ENCODE measurements at regions not wholly inside any gene's neighbourhood (a gene's known extent, or its start where the extent isn't known, plus 50 kb on each side); places are given as distances from the start of the nearest gene placed in this dataset.

GRCh38 chr6:10237298-10238038 is 177.4 kb downstream of the TFAP2A start:
- Mint-ChIP-seq H3K9me3 (no peaks in the 10 kb centered on the region), H3K4me1 (no peaks in the 10 kb centered on the region), H3K36me3 (ENCODE audit: low read depth) (no peaks in the 10 kb centered on the region), H3K4me3 (no peak overlapping the region), H3K27me3 (no peaks in the 10 kb centered on the region), H3K27ac (no peak overlapping the region)
- no peak for ATAC-seq (replicated peaks)

GRCh38 chr6:10235344-10235743 is 179.5 kb downstream of the TFAP2A start:
- H3K36me3 Mint-ChIP-seq (ENCODE audit: low read depth): no peaks in the 10 kb centered on the region
- H3K27me3 Mint-ChIP-seq: no peaks in the 10 kb centered on the region
- no peak overlapping the region for H3K4me3 Mint-ChIP-seq
- H3K9me3 Mint-ChIP-seq: no peaks in the 10 kb centered on the region
- no peak for ATAC-seq (replicated peaks)
- H3K4me1 Mint-ChIP-seq: no peaks in the 10 kb centered on the region
- no peak overlapping the region for H3K27ac Mint-ChIP-seq

- no peak overlapping the region for H3K27ac Mint-ChIP-seq
- no peak for ATAC-seq (replicated peaks)
- H3K9me3 Mint-ChIP-seq: peaks cover 8% of the 10 kb centered on the region
- H3K27me3 Mint-ChIP-seq: peaks cover 3% of the 10 kb centered on the region
- no peaks in the 10 kb centered on the region for H3K4me1 Mint-ChIP-seq
- H3K36me3 Mint-ChIP-seq (ENCODE audit: low read depth): no peaks in the 10 kb centered on the region
- H3K4me3 Mint-ChIP-seq: no peak overlapping the region
These were observed 184.3 kb downstream of the TFAP2A start for GRCh38 chr6:10230531-10230930.

GRCh38 chr6:10223841-10224240 is 191.0 kb downstream of the TFAP2A start:
- peaks cover 3% of the 10 kb centered on the region for H3K27me3 Mint-ChIP-seq
- H3K4me3 Mint-ChIP-seq: no peak overlapping the region
- H3K36me3 Mint-ChIP-seq (ENCODE audit: low read depth): no peaks in the 10 kb centered on the region
- H3K9me3 Mint-ChIP-seq: peaks cover 10% of the 10 kb centered on the region
- no peak for ATAC-seq (replicated peaks)
- no peaks in the 10 kb centered on the region for H3K4me1 Mint-ChIP-seq
- H3K27ac Mint-ChIP-seq: no peak overlapping the region

- Mint-ChIP-seq H3K36me3 (ENCODE audit: low read depth) (no peaks in the 10 kb centered on the region), H3K4me3 (no peak overlapping the region), H3K4me1 (no peaks in the 10 kb centered on the region), H3K27ac (no peak overlapping the region), H3K27me3 (peaks cover 3% of the 10 kb centered on the region), H3K9me3 (peaks cover 8% of the 10 kb centered on the region)
- no peak for ATAC-seq (replicated peaks)
These were observed 193.7 kb downstream of the TFAP2A start for GRCh38 chr6:10221178-10221577.

- Mint-ChIP-seq H3K4me3 (no peak overlapping the region), H3K27ac (no peak overlapping the region), H3K36me3 (ENCODE audit: low read depth) (no peaks in the 10 kb centered on the region), H3K27me3 (no peaks in the 10 kb centered on the region), H3K4me1 (no peaks in the 10 kb centered on the region), H3K9me3 (no peaks in the 10 kb centered on the region)
- ATAC-seq (replicated peaks): no peak
These were observed 195.4 kb downstream of the TFAP2A start for GRCh38 chr6:10219510-10219909.

GRCh38 chr6:10217111-10217510 is 197.8 kb downstream of the TFAP2A start:
- no peak overlapping the region for H3K4me3 Mint-ChIP-seq
- no peaks in the 10 kb centered on the region for H3K36me3 Mint-ChIP-seq (ENCODE audit: low read depth)
- no peak overlapping the region for H3K27ac Mint-ChIP-seq
- H3K27me3 Mint-ChIP-seq: no peaks in the 10 kb centered on the region
- H3K4me1 Mint-ChIP-seq: no peaks in the 10 kb centered on the region
- no peaks in the 10 kb centered on the region for H3K9me3 Mint-ChIP-seq
- no peak for ATAC-seq (replicated peaks)

- Mint-ChIP-seq H3K27me3 (no peaks in the 10 kb centered on the region), H3K4me3 (no peak overlapping the region), H3K27ac (no peak overlapping the region), H3K4me1 (no peaks in the 10 kb centered on the region), H3K36me3 (ENCODE audit: low read depth) (no peaks in the 10 kb centered on the region), H3K9me3 (no peaks in the 10 kb centered on the region)
- ATAC-seq (replicated peaks): no peak
These were observed 199.4 kb downstream of the TFAP2A start for GRCh38 chr6:10215326-10216110.

- H3K4me3 Mint-ChIP-seq: no peak overlapping the region
- H3K27me3 Mint-ChIP-seq: peaks cover 4% of the 10 kb centered on the region
- no peak for ATAC-seq (replicated peaks)
- no peak overlapping the region for H3K27ac Mint-ChIP-seq
- peaks cover 5% of the 10 kb centered on the region for H3K9me3 Mint-ChIP-seq
- no peaks in the 10 kb centered on the region for H3K4me1 Mint-ChIP-seq
- no peaks in the 10 kb centered on the region for H3K36me3 Mint-ChIP-seq (ENCODE audit: low read depth)
These were observed 204.8 kb downstream of the TFAP2A start for GRCh38 chr6:10210052-10210451.

- Mint-ChIP-seq H3K4me1 (no peaks in the 10 kb centered on the region), H3K9me3 (peaks cover 5% of the 10 kb centered on the region), H3K27ac (no peak overlapping the region), H3K27me3 (peaks cover 4% of the 10 kb centered on the region), H3K36me3 (ENCODE audit: low read depth) (no peaks in the 10 kb centered on the region), H3K4me3 (no peak overlapping the region)
- no peak for ATAC-seq (replicated peaks)
These were observed 209.0 kb downstream of the TFAP2A start for GRCh38 chr6:10205892-10206291.

GRCh38 chr6:10205120-10205519 is 209.8 kb downstream of the TFAP2A start:
- Mint-ChIP-seq H3K4me3 (no peak overlapping the region), H3K27me3 (peaks cover 8% of the 10 kb centered on the region), H3K9me3 (peaks cover 6% of the 10 kb centered on the region), H3K27ac (no peak overlapping the region), H3K36me3 (ENCODE audit: low read depth) (no peaks in the 10 kb centered on the region), H3K4me1 (no peaks in the 10 kb centered on the region)
- ATAC-seq (replicated peaks): no peak

- no peaks in the 10 kb centered on the region for H3K4me1 Mint-ChIP-seq
These were observed 211.2 kb downstream of the TFAP2A start for GRCh38 chr6:10203651-10204050.

GRCh38 chr6:10202581-10202980 is 212.3 kb downstream of the TFAP2A start:
- Mint-ChIP-seq H3K4me1 (no peaks in the 10 kb centered on the region), H3K4me3 (no peak overlapping the region), H3K27me3 (peaks cover 8% of the 10 kb centered on the region), H3K9me3 (peaks cover 5% of the 10 kb centered on the region), H3K36me3 (ENCODE audit: low read depth) (no peaks in the 10 kb centered on the region), H3K27ac (no peak overlapping the region)
- no peak for ATAC-seq (replicated peaks)

More at GRCh38 chr6:10203651-10204050, 211.2 kb downstream of the TFAP2A start:
- no peak for ATAC-seq (replicated peaks)
- Mint-ChIP-seq H3K4me3 (no peak overlapping the region), H3K36me3 (ENCODE audit: low read depth) (no peaks in the 10 kb centered on the region), H3K27me3 (peaks cover 8% of the 10 kb centered on the region), H3K27ac (no peak overlapping the region), H3K9me3 (peaks cover 5% of the 10 kb centered on the region)

- Mint-ChIP-seq H3K27me3 (peaks cover 8% of the 10 kb centered on the region), H3K4me3 (no peak overlapping the region), H3K4me1 (no peaks in the 10 kb centered on the region), H3K36me3 (ENCODE audit: low read depth) (no peaks in the 10 kb centered on the region), H3K27ac (no peak overlapping the region), H3K9me3 (peaks cover 5% of the 10 kb centered on the region)
- ATAC-seq (replicated peaks): no peak
These were observed 213.0 kb downstream of the TFAP2A start for GRCh38 chr6:10201606-10202510.

Data from activated T-helper 17 cell treated with anti-CD3 and anti-CD28 coated beads, Interleukin-2, amount 50 U/mL, for 72 hours (primary cell).